HEK293 (cell line): ENCODE measurements at regions not wholly inside any gene's neighbourhood (a gene's known extent, or its start where the extent isn't known, plus 50 kb on each side); places are given as distances from the start of the nearest gene placed in this dataset.

Source experiments
- MEIS1 ChIP-seq: sonication (generic); formaldehyde crosslinking; IDR thresholded peaks from 2 replicates; pipeline ENCODE4 v1.8.1; 2022; ENCODE audit warnings: missing genetic modification reagents, mild to moderate bottlenecking, borderline replicate concordance
- ZIC2 ChIP-seq: fragments of 450-650 bp; formaldehyde crosslinking; IDR thresholded peaks from 2 replicates; pipeline ENCODE4 v1.5.1; 2016; ENCODE audit warnings: missing biosample characterization, missing genetic modification characterization
- ZNF10 ChIP-seq: fragments of 450-650 bp; formaldehyde crosslinking; IDR thresholded peaks from 2 replicates; pipeline ENCODE4 v1.5.1; 2017; ENCODE audit warnings: missing biosample characterization, missing genetic modification characterization
- ZNF335 ChIP-seq: fragments of 450-650 bp; formaldehyde crosslinking; conservative IDR thresholded peaks from 2 replicates; pipeline ENCODE4 v1.5.1; 2016; ENCODE audit warnings: missing biosample characterization, missing genetic modification characterization
- ZNF416 ChIP-seq: fragments of 450-650 bp; formaldehyde crosslinking; IDR thresholded peaks from 2 replicates; pipeline ENCODE4 v1.5.1; 2016; ENCODE audit warnings: missing biosample characterization, missing genetic modification characterization
- ZNF473 ChIP-seq: fragments of 450-650 bp; formaldehyde crosslinking; IDR thresholded peaks from 2 replicates; pipeline ENCODE4 v1.5.1; 2017; ENCODE audit warnings: missing biosample characterization, missing genetic modification characterization
- ZNF530 ChIP-seq: fragments of 450-650 bp; formaldehyde crosslinking; IDR thresholded peaks from 2 replicates; pipeline ENCODE4 v1.5.1; 2016; ENCODE audit warnings: low read depth, missing biosample characterization, missing genetic modification characterization
- ZNF747 ChIP-seq: fragments of 450-650 bp; formaldehyde crosslinking; IDR thresholded peaks from 2 replicates; pipeline ENCODE4 v1.5.1; 2016; ENCODE audit warnings: missing biosample characterization, missing genetic modification characterization
- TF ChIP-seq, protein P1 (sequence below): fragments of 450-650 bp; formaldehyde crosslinking; IDR thresholded peaks from 2 replicates; pipeline ENCODE4 v1.5.1; 2016; ENCODE audit warnings: missing biosample characterization, missing genetic modification characterization
- TF ChIP-seq, protein P2 (sequence below): fragments of 450-650 bp; formaldehyde crosslinking; IDR thresholded peaks from 2 replicates; pipeline ENCODE4 v1.5.1; 2016; ENCODE audit warnings: missing biosample characterization, missing genetic modification characterization
- TF ChIP-seq, protein P3 (sequence below): fragments of 450-650 bp; formaldehyde crosslinking; IDR thresholded peaks from 2 replicates; pipeline ENCODE4 v1.5.1; 2017; ENCODE audit warnings: missing biosample characterization, mild to moderate bottlenecking, missing genetic modification characterization, moderate library complexity
- TF ChIP-seq, protein P4 (sequence below): fragments of 450-650 bp; formaldehyde crosslinking; IDR thresholded peaks from 2 replicates; pipeline ENCODE4 v1.5.1; 2016; ENCODE audit warnings: missing biosample characterization, missing genetic modification characterization
- TF ChIP-seq, protein P5 (sequence below): sonication (generic); formaldehyde crosslinking; IDR thresholded peaks from 2 replicates; pipeline ENCODE4 v1.8.1; 2022; ENCODE audit warnings: mild to moderate bottlenecking, moderate library complexity, missing genetic modification reagents

DNA sequence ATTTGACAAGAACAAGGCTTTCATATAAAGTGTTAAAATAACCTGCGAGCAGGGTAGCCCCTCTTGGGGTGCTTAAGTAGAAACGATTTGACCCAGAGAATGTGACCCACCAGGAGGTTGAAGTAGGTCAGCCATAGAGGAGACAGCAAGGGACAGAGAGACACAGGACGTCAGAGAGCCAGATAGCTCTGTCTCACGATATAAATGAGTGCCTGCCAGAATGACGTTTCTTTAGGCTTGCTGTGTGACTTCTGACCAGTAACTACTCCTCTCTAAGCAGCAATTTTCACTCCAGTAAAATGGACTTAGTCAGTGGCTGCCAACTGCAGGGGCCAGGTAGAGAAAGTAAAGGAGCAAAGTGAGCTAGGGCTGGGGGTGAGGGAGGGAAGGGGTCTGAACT, 473.0 kb upstream of the C16orf82 start:
- TF ChIP-seq, protein P1, sequence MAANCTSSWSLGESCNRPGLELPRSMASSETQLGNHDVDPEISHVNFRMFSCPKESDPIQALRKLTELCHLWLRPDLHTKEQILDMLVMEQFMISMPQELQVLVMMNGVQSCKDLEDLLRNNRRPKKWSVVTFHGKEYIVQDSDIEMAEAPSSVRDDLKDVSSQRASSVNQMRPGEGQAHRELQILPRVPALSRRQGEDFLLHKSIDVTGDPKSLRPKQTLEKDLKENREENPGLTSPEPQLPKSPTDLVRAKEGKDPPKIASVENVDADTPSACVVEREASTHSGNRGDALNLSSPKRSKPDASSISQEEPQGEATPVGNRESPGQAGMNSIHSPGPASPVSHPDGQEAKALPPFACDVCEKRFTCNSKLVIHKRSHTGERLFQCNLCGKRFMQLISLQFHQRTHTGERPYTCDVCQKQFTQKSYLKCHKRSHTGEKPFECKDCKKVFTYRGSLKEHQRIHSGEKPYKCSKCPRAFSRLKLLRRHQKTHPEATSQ (tag by site-specific recombination), result no peak
- TF ChIP-seq, protein P2, sequence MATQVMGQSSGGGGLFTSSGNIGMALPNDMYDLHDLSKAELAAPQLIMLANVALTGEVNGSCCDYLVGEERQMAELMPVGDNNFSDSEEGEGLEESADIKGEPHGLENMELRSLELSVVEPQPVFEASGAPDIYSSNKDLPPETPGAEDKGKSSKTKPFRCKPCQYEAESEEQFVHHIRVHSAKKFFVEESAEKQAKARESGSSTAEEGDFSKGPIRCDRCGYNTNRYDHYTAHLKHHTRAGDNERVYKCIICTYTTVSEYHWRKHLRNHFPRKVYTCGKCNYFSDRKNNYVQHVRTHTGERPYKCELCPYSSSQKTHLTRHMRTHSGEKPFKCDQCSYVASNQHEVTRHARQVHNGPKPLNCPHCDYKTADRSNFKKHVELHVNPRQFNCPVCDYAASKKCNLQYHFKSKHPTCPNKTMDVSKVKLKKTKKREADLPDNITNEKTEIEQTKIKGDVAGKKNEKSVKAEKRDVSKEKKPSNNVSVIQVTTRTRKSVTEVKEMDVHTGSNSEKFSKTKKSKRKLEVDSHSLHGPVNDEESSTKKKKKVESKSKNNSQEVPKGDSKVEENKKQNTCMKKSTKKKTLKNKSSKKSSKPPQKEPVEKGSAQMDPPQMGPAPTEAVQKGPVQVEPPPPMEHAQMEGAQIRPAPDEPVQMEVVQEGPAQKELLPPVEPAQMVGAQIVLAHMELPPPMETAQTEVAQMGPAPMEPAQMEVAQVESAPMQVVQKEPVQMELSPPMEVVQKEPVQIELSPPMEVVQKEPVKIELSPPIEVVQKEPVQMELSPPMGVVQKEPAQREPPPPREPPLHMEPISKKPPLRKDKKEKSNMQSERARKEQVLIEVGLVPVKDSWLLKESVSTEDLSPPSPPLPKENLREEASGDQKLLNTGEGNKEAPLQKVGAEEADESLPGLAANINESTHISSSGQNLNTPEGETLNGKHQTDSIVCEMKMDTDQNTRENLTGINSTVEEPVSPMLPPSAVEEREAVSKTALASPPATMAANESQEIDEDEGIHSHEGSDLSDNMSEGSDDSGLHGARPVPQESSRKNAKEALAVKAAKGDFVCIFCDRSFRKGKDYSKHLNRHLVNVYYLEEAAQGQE (tag by site-specific recombination), result no peak
- TF ChIP-seq, protein P3, sequence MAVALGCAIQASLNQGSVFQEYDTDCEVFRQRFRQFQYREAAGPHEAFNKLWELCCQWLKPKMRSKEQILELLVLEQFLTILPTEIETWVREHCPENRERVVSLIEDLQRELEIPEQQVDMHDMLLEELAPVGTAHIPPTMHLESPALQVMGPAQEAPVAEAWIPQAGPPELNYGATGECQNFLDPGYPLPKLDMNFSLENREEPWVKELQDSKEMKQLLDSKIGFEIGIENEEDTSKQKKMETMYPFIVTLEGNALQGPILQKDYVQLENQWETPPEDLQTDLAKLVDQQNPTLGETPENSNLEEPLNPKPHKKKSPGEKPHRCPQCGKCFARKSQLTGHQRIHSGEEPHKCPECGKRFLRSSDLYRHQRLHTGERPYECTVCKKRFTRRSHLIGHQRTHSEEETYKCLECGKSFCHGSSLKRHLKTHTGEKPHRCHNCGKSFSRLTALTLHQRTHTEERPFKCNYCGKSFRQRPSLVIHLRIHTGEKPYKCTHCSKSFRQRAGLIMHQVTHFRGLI, result no peak
- TF ChIP-seq ZNF473 (tag by site-specific recombination), result no peak
- TF ChIP-seq, protein P4, sequence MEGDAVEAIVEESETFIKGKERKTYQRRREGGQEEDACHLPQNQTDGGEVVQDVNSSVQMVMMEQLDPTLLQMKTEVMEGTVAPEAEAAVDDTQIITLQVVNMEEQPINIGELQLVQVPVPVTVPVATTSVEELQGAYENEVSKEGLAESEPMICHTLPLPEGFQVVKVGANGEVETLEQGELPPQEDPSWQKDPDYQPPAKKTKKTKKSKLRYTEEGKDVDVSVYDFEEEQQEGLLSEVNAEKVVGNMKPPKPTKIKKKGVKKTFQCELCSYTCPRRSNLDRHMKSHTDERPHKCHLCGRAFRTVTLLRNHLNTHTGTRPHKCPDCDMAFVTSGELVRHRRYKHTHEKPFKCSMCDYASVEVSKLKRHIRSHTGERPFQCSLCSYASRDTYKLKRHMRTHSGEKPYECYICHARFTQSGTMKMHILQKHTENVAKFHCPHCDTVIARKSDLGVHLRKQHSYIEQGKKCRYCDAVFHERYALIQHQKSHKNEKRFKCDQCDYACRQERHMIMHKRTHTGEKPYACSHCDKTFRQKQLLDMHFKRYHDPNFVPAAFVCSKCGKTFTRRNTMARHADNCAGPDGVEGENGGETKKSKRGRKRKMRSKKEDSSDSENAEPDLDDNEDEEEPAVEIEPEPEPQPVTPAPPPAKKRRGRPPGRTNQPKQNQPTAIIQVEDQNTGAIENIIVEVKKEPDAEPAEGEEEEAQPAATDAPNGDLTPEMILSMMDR (tag by site-specific recombination), result no peak
- no peak for TF ChIP-seq MEIS1
- TF ChIP-seq ZNF747 (tag by site-specific recombination), result no peak
- TF ChIP-seq ZNF530 (tag by site-specific recombination), result no peak
- no peak for TF ChIP-seq ZIC2 (tag by site-specific recombination)
- TF ChIP-seq ZNF10 (tag by site-specific recombination), result no peak
- no peak for TF ChIP-seq ZNF416
- TF ChIP-seq, protein P5, sequence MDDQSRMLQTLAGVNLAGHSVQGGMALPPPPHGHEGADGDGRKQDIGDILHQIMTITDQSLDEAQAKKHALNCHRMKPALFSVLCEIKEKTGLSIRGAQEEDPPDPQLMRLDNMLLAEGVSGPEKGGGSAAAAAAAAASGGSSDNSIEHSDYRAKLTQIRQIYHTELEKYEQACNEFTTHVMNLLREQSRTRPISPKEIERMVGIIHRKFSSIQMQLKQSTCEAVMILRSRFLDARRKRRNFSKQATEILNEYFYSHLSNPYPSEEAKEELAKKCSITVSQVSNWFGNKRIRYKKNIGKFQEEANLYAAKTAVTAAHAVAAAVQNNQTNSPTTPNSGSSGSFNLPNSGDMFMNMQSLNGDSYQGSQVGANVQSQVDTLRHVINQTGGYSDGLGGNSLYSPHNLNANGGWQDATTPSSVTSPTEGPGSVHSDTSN (CRISPR knock-in tag), result no peak
- TF ChIP-seq ZNF335, result no peak
